Ovary (tissue), 7 donors: ENCODE measurements at regions not wholly inside any gene's neighbourhood (a gene's known extent, or its start where the extent isn't known, plus 50 kb on each side); places are given as distances from the start of the nearest gene placed in this dataset.

ENCODE experiments used
- DNase-seq, 5 donors: peaks; one replicate each; pipeline ENCODE4 v3.0.0-alpha.2; 2019 to 2020
- H3K27ac ChIP-seq, 2 donors: fragments of 200-600 bp; one replicate each; pipeline versions ENCODE4 v1.5.1 to v1.8.0; 2019 to 2022
- H3K27me3 ChIP-seq: fragments of 200-600 bp; one replicate; pipeline ENCODE4 v1.8.0; 2022
- H3K36me3 ChIP-seq: fragments of 200-600 bp; sonication (generic); one replicate; pipeline ENCODE4 v1.5.1; 2019
- H3K4me1 ChIP-seq: one replicate; pipeline ENCODE4 v1.8.1; 2013; ENCODE audit warnings: mild to moderate bottlenecking, moderate library complexity; ENCODE audit not compliant: insufficient read depth
- H3K4me3 ChIP-seq: fragments of 200-600 bp; sonication (generic); one replicate; pipeline ENCODE4 v1.5.1; 2017
- H3K9me3 ChIP-seq, 2 donors: fragments of 200-600 bp in 1 of 2; sonication (generic) in 1 of 2; one replicate each; pipeline versions ENCODE4 v1.5.1 to v1.8.1; 2013 to 2019; ENCODE audit warnings: mild to moderate bottlenecking in 1 of 2, moderate library complexity in 1 of 2
- EP300 ChIP-seq: sonication (generic); formaldehyde crosslinking; IDR thresholded peaks from one replicate; pipeline ENCODE4 v1.6.1; 2017; ENCODE audit warnings: antibody characterized with exemption
- POLR2A ChIP-seq: fragments of 450-650 bp; IDR thresholded peaks from one replicate; pipeline ENCODE4 v1.6.1; 2017; ENCODE audit warnings: antibody characterized with exemption, mild to moderate bottlenecking, moderate library complexity
- WGBS, 3 donors: extraction: QIAGEN DNeasy Blood & Tissue Kit in 1 of 3; methylation state at CpG; one replicate each; pipeline versions ENCODE4 v1.1.5 to v1.1.7; 2013 to 2017; 5-methylcytosine and 5-hydroxymethylcytosine counted together
- intact Hi-C, 4 donors: fragments of 100-400 bp; cut with DNase I; formaldehyde crosslinking; loops; one replicate each; pipeline versions ENCODE4 v1.11.0 to v1.15.1; 2022 to 2023
- TF ChIP-seq, protein P1 (sequence below), 3 donors: fragments of 450-650 bp in 2 of 3; fragments of 200-600 bp in 1 of 3; IDR thresholded peaks; one replicate each; pipeline versions ENCODE4 v1.5.1 to v1.8.0; 2016 to 2022; ENCODE audit warnings: antibody characterized with exemption in 3 of 3, mild to moderate bottlenecking in 1 of 3
- donor health status: DM: no; HTN: no; CAD: no; lungs with moderate emphysema.
- donor health status: DM: no; HTN: no; CAD: no.
- donor health status: Bipolar disorder and iron deficiency.
- donor health status: DM: no; HTN: no; CAD: no.
- donor health status: DM: yes; HTN: yes; CAD: no.

DNA sequence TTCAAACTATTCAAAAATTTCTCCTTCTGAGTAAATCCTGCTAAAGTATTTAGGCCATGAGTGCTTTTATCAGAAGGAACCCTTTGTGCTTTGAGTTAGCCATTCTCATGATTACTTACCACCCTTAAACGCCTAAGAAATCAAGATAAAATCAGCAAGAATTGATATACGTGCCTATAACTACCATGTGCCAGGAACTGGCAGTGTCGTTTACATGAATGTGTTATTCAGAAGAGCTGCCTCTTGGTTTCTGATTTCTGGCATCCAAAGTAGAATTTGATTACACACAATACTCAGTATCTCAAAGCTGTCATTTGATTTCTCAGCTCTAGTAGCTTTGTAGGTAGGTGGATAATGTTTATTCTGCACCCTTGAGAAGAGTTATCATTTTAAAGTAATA is 351.3 kb upstream of the CCDC54 start:
- H3K27me3 ChIP-seq = no peaks in the 10 kb centered on the region
- H3K4me3 ChIP-seq = no peak overlapping the region
- TF ChIP-seq EP300 (no peak), POLR2A (no peak)
- TF ChIP-seq, protein P1, sequence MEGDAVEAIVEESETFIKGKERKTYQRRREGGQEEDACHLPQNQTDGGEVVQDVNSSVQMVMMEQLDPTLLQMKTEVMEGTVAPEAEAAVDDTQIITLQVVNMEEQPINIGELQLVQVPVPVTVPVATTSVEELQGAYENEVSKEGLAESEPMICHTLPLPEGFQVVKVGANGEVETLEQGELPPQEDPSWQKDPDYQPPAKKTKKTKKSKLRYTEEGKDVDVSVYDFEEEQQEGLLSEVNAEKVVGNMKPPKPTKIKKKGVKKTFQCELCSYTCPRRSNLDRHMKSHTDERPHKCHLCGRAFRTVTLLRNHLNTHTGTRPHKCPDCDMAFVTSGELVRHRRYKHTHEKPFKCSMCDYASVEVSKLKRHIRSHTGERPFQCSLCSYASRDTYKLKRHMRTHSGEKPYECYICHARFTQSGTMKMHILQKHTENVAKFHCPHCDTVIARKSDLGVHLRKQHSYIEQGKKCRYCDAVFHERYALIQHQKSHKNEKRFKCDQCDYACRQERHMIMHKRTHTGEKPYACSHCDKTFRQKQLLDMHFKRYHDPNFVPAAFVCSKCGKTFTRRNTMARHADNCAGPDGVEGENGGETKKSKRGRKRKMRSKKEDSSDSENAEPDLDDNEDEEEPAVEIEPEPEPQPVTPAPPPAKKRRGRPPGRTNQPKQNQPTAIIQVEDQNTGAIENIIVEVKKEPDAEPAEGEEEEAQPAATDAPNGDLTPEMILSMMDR (IDR thresholded peaks at IDR 0.05) = no peak
- no peak overlapping the region for H3K27ac ChIP-seq
- no peak for DNase-seq
- H3K36me3 ChIP-seq = no peaks in the 10 kb centered on the region
- H3K4me1 ChIP-seq = no peaks in the 10 kb centered on the region
- H3K9me3 ChIP-seq = no peaks in the 10 kb centered on the region
- intact Hi-C loops = no loop called here
- 8 to 21% (median 21%) methylated on average over 3 of the region's 3 CpGs for WGBS, 3 donors

- H3K27me3 ChIP-seq = no peaks in the 10 kb centered on the region
- no peak for DNase-seq
- intact Hi-C loops = no loop called here
- H3K4me3 ChIP-seq = no peak overlapping the region
- 90 to 93% (median 93%) methylated on average over 1 of the region's 1 CpG for WGBS, 3 donors
- H3K9me3 ChIP-seq = no peaks in the 10 kb centered on the region
- no peaks in the 10 kb centered on the region for H3K36me3 ChIP-seq
- H3K4me1 ChIP-seq = no peaks in the 10 kb centered on the region
- TF ChIP-seq, protein P1 (IDR thresholded peaks at IDR 0.05) = no peak
- no peak for TF ChIP-seq EP300
- no peak for TF ChIP-seq POLR2A
- no peak overlapping the region for H3K27ac ChIP-seq
These were observed 349.2 kb upstream of the CCDC54 start for GRCh38 chr3:107028086-107028485.

GRCh38 chr3:107028626-107029025 is 348.6 kb upstream of the CCDC54 start:
- WGBS, 3 donors = 92 to 98% (median 96%) methylated on average over 1 of the region's 1 CpG
- no peaks in the 10 kb centered on the region for H3K4me1 ChIP-seq
- intact Hi-C loops = no loop called here

GRCh38 chr3:107032111-107032510 is 345.1 kb upstream of the CCDC54 start:
- WGBS, 3 donors = 97 to 98% (median 97%) methylated on average over 2 of the region's 2 CpGs
- DNase-seq = no peak

More at GRCh38 chr3:107028626-107029025, 348.6 kb upstream of the CCDC54 start:
- H3K4me3 ChIP-seq = no peak overlapping the region
- TF ChIP-seq POLR2A = no peak
- TF ChIP-seq EP300 = no peak
- TF ChIP-seq, protein P1 (IDR thresholded peaks at IDR 0.05) = no peak
- no peak overlapping the region for H3K27ac ChIP-seq
- H3K36me3 ChIP-seq = no peaks in the 10 kb centered on the region
- no peaks in the 10 kb centered on the region for H3K27me3 ChIP-seq
- DNase-seq = no peak
- no peaks in the 10 kb centered on the region for H3K9me3 ChIP-seq

More at GRCh38 chr3:107032111-107032510, 345.1 kb upstream of the CCDC54 start:
- Histone ChIP-seq H3K4me3 (no peak overlapping the region), H3K27ac (no peak overlapping the region), H3K9me3 (no peaks in the 10 kb centered on the region), H3K36me3 (no peaks in the 10 kb centered on the region), H3K4me1 (no peaks in the 10 kb centered on the region), H3K27me3 (no peaks in the 10 kb centered on the region)
- intact Hi-C loops = no loop called here
- TF ChIP-seq EP300 (no peak), POLR2A (no peak)
- TF ChIP-seq, protein P1 (IDR thresholded peaks at IDR 0.05) = no peak
